WTC11 (cell line): ENCODE measurements at regions not wholly inside any gene's neighbourhood (a gene's known extent, or its start where the extent isn't known, plus 50 kb on each side); places are given as distances from the start of the nearest gene placed in this dataset.

Experiments used
- ATAC-seq: fragments of 200-7000 bp; cut with Tn5 transposase; 2 replicates; pipeline ENCODE4 v1.10.0; 2021; ENCODE audit warnings: mild to moderate bottlenecking, moderate library complexity
- CTCF ChIA-PET: fragments of 300-600 bp; sonication (Branson Sonifier 250); formaldehyde crosslinking; loops from one replicate; lab custom pipeline; 2021; ENCODE audit warnings: antibody characterized with exemption; lab: Charles Lee
- POLR2A ChIA-PET: fragments of 350-600 bp; sonication (Branson Sonifier 250); formaldehyde crosslinking; loops from one replicate; lab custom pipeline; 2021; ENCODE audit warnings: antibody characterized with exemption; lab: Charles Lee
- DNase-seq: peaks from one replicate; pipeline ENCODE4 v3.0.0; 2021; ENCODE audit warnings: low spot score
- H3K27ac Mint-ChIP-seq: 2 replicates; pipeline ENCODE4 v1.8.0; 2021; ENCODE audit warnings: mixed read lengths
- H3K27me3 Mint-ChIP-seq: 2 replicates; pipeline ENCODE4 v1.8.0; 2021; ENCODE audit warnings: low read depth, mild to moderate bottlenecking, moderate library complexity, mixed read lengths
- H3K36me3 Mint-ChIP-seq: 2 replicates; pipeline ENCODE4 v1.8.0; 2021; ENCODE audit warnings: mixed read lengths
- H3K4me1 Mint-ChIP-seq: 2 replicates; pipeline ENCODE4 v1.8.0; 2022; ENCODE audit warnings: mixed read lengths
- H3K4me3 Mint-ChIP-seq: 2 replicates; pipeline ENCODE4 v1.8.0; 2021; ENCODE audit warnings: mild to moderate bottlenecking, moderate library complexity, mixed read lengths
- H3K9me3 Mint-ChIP-seq: 2 replicates; pipeline ENCODE4 v1.8.0; 2021; ENCODE audit warnings: mixed read lengths
- AFF4 ChIP-seq: sonication (generic); formaldehyde crosslinking; IDR thresholded peaks from 2 replicates; pipeline ENCODE4 v1.8.1; 2023; ENCODE audit warnings: mild to moderate bottlenecking, missing genetic modification reagents, borderline replicate concordance
- CREB1 ChIP-seq: sonication (generic); formaldehyde crosslinking; IDR thresholded peaks from 2 replicates; pipeline ENCODE4 v1.8.0; 2023; ENCODE audit warnings: mild to moderate bottlenecking, missing genetic modification reagents
- ETV6 ChIP-seq: sonication (generic); formaldehyde crosslinking; IDR thresholded peaks from 2 replicates; pipeline ENCODE4 v1.8.1; 2022; ENCODE audit warnings: mild to moderate bottlenecking, missing genetic modification reagents
- FOXP1 ChIP-seq: sonication (generic); formaldehyde crosslinking; IDR thresholded peaks from 2 replicates; pipeline ENCODE4 v1.8.0; 2022; ENCODE audit warnings: missing genetic modification reagents, mild to moderate bottlenecking, moderate library complexity, borderline replicate concordance
- FOXP4 ChIP-seq: sonication (generic); formaldehyde crosslinking; IDR thresholded peaks from 2 replicates; pipeline ENCODE4 v1.8.0; 2022; ENCODE audit warnings: mild to moderate bottlenecking, missing genetic modification reagents
- HMGXB4 ChIP-seq: sonication (generic); formaldehyde crosslinking; IDR thresholded peaks from 2 replicates; pipeline ENCODE4 v1.8.1; 2023; ENCODE audit warnings: mild to moderate bottlenecking, moderate library complexity, missing genetic modification reagents
- IRF2 ChIP-seq: sonication (generic); formaldehyde crosslinking; IDR thresholded peaks from 2 replicates; pipeline ENCODE4 v1.8.0; 2022; ENCODE audit warnings: low read depth, missing genetic modification reagents, borderline replicate concordance
- MLX ChIP-seq: sonication (generic); formaldehyde crosslinking; IDR thresholded peaks from 2 replicates; pipeline ENCODE4 v1.8.1; 2023; ENCODE audit warnings: mild to moderate bottlenecking, missing genetic modification reagents, moderate library complexity
- NFE2L1 ChIP-seq: sonication (generic); formaldehyde crosslinking; IDR thresholded peaks from 2 replicates; pipeline ENCODE4 v1.8.1; 2023; ENCODE audit warnings: missing genetic modification reagents
- NFYB ChIP-seq: sonication (generic); formaldehyde crosslinking; conservative IDR thresholded peaks from 2 replicates; pipeline ENCODE4 v1.8.0; 2022; ENCODE audit warnings: low read depth, missing genetic modification reagents
- SMAD3 ChIP-seq: sonication (generic); formaldehyde crosslinking; IDR thresholded peaks from 2 replicates; pipeline ENCODE4 v1.8.0; 2022; ENCODE audit warnings: missing genetic modification reagents, mild to moderate bottlenecking, borderline replicate concordance
- SP1 ChIP-seq: sonication (generic); formaldehyde crosslinking; conservative IDR thresholded peaks from 2 replicates; pipeline ENCODE4 v1.8.1; 2022; ENCODE audit warnings: missing genetic modification reagents
- TP53 ChIP-seq: sonication (generic); formaldehyde crosslinking; IDR thresholded peaks from 2 replicates; pipeline ENCODE4 v1.8.1; 2023; ENCODE audit warnings: mild to moderate bottlenecking, missing genetic modification reagents
- USF2 ChIP-seq: sonication (generic); formaldehyde crosslinking; IDR thresholded peaks from 2 replicates; pipeline ENCODE4 v1.8.1; 2023; ENCODE audit warnings: mild to moderate bottlenecking, missing genetic modification reagents, moderate library complexity
- ZNF232 ChIP-seq: sonication (generic); formaldehyde crosslinking; IDR thresholded peaks from 2 replicates; pipeline ENCODE4 v1.8.0; 2022; ENCODE audit warnings: mild to moderate bottlenecking, missing genetic modification reagents
- ZNF317 ChIP-seq: sonication (generic); formaldehyde crosslinking; IDR thresholded peaks from 2 replicates; pipeline ENCODE4 v1.8.1; 2023; ENCODE audit warnings: low read depth, mild to moderate bottlenecking, moderate library complexity, missing genetic modification reagents, borderline replicate concordance
- ZNF396 ChIP-seq: fragments of 250-450 bp; sonication (Bioruptor Pico); IDR thresholded peaks from 2 replicates; pipeline ENCODE4 v1.8.0; 2021; ENCODE audit warnings: mild to moderate bottlenecking, moderate library complexity, borderline replicate concordance
- ZNF425 ChIP-seq: fragments of 250-450 bp; sonication (Bioruptor Pico); conservative IDR thresholded peaks from 2 replicates; pipeline ENCODE4 v1.9.0; 2021; ENCODE audit warnings: mild to moderate bottlenecking
- ZNF512 ChIP-seq: sonication (generic); formaldehyde crosslinking; IDR thresholded peaks from 2 replicates; pipeline ENCODE4 v1.8.1; 2022; ENCODE audit warnings: missing genetic modification reagents, borderline replicate concordance

- ChIA-PET CTCF (no interaction called here), POLR2A (interaction anchor here (0.7 kb wide), 1 partner anchor 20 kb away, joined by 3 read pairs; no protein-coding TSS in a partner anchor)
- TF ChIP-seq ZNF425 (CRISPR knock-in tag) (no peak), CREB1 (CRISPR knock-in tag) (no peak), SP1 (CRISPR knock-in tag) (no peak), FOXP1 (CRISPR knock-in tag) (no peak), AFF4 (CRISPR knock-in tag) (no peak), TP53 (no peak), ZNF232 (CRISPR knock-in tag) (no peak), FOXP4 (CRISPR knock-in tag) (no peak), ETV6 (no peak), IRF2 (CRISPR knock-in tag) (no peak)
- Mint-ChIP-seq H3K27me3 (no peaks in the 10 kb centered on the region), H3K9me3 (no peaks in the 10 kb centered on the region), H3K4me1 (peaks cover 20% of the 10 kb centered on the region), H3K27ac (no peak overlapping the region), H3K4me3 (no peak overlapping the region), H3K36me3 (no peaks in the 10 kb centered on the region)
- ATAC-seq (no peak), DNase-seq (no peak)
Observed at GRCh38 chr3:107307205-107307604, 70.0 kb upstream of the CCDC54 start.

- ChIA-PET CTCF (interaction anchor here (1.9 to 2.1 kb wide), 2 partner anchors 37 to 112 kb away, joined by 5 to 9 read pairs; no protein-coding TSS in a partner anchor), POLR2A (no interaction called here)
- Mint-ChIP-seq H3K36me3 (no peaks in the 10 kb centered on the region), H3K4me3 (no peak overlapping the region), H3K4me1 (peaks cover 14% of the 10 kb centered on the region), H3K27me3 (no peaks in the 10 kb centered on the region), H3K27ac (no peak overlapping the region), H3K9me3 (no peaks in the 10 kb centered on the region)
- DNase-seq = no peak
- no peak for TF ChIP-seq TP53
- TF ChIP-seq ZNF396 (CRISPR knock-in tag) = no peak
- TF ChIP-seq MLX = no peak
- TF ChIP-seq SMAD3 (CRISPR knock-in tag) = no peak
- TF ChIP-seq NFYB (CRISPR knock-in tag) = no peak
- TF ChIP-seq ZNF512 (CRISPR knock-in tag) = no peak
- TF ChIP-seq USF2 (CRISPR knock-in tag) = no peak
- TF ChIP-seq NFE2L1 (CRISPR knock-in tag) = no peak
- no peak for TF ChIP-seq ZNF317 (CRISPR knock-in tag)
- TF ChIP-seq HMGXB4 (CRISPR knock-in tag) = no peak
- ATAC-seq = peak; percentile 79
Observed at GRCh38 chr3:107308716-107309115, 68.5 kb upstream of the CCDC54 start.
